Subcutaneous abdominal adipose tissue (tissue), 5 donors: ENCODE measurements at regions not wholly inside any gene's neighbourhood (a gene's known extent, or its start where the extent isn't known, plus 50 kb on each side); places are given as distances from the start of the nearest gene placed in this dataset.

ENCODE experiments used
- H3K27ac ChIP-seq: one replicate; pipeline ENCODE4 v1.7.0; 2013; ENCODE audit warnings: low read depth, mild to moderate bottlenecking, inconsistent platforms, low read length, moderate library complexity
- H3K27me3 ChIP-seq, 5 donors: one replicate each; pipeline ENCODE4 v1.7.0; 2013; ENCODE audit warnings: low read length in 5 of 5, inconsistent platforms in 1 of 5; ENCODE audit not compliant: control insufficient read depth in 5 of 5, insufficient read depth in 4 of 5
- H3K36me3 ChIP-seq, 5 donors: one replicate each; pipeline ENCODE4 v1.7.0; 2013; ENCODE audit warnings: low read length in 5 of 5; ENCODE audit not compliant: control insufficient read depth in 5 of 5, insufficient read depth in 5 of 5
- H3K4me1 ChIP-seq, 5 donors: one replicate each; pipeline ENCODE4 v1.7.0; 2013; ENCODE audit warnings: low read length in 5 of 5, mild to moderate bottlenecking in 3 of 5, moderate library complexity in 1 of 5; ENCODE audit not compliant: control insufficient read depth in 5 of 5, insufficient read depth in 5 of 5
- H3K4me3 ChIP-seq, 5 donors: one replicate each; pipeline ENCODE4 v1.7.0; 2013; ENCODE audit warnings: low read length in 5 of 5, low read depth in 1 of 5
- H3K9ac ChIP-seq, 5 donors: one replicate each; pipeline ENCODE4 v1.7.0; 2013; ENCODE audit warnings: low read length in 5 of 5, mild to moderate bottlenecking in 4 of 5, moderate library complexity in 3 of 5
- H3K9me3 ChIP-seq, 5 donors: one replicate each; pipeline ENCODE4 v1.7.0; 2013; ENCODE audit warnings: low read length in 5 of 5; ENCODE audit not compliant: control insufficient read depth in 5 of 5
- donor health status: healthy.
- donor health status: healthy.
- donor health status: healthy.
- donor health status: healthy.
- donor health status: healthy.

GRCh38 chr2:8569332-8569930 lies 112.4 kb upstream of the ID2 start:
- H3K9me3 ChIP-seq, result no peaks in the 10 kb centered on the region
- H3K9ac ChIP-seq, result no peak overlapping the region
- H3K4me3 ChIP-seq, result no peak overlapping the region
- H3K4me1 ChIP-seq, result peaks cover 0 to 8% (median 6%) of the 10 kb centered on the region in 5 donors
- H3K27ac ChIP-seq, result no peak overlapping the region
- no peaks in the 10 kb centered on the region for H3K36me3 ChIP-seq
- H3K27me3 ChIP-seq, result no peaks in the 10 kb centered on the region

- Histone ChIP-seq H3K4me1 (peaks cover 0 to 17% (median 14%) of the 10 kb centered on the region in 5 donors), H3K27ac (no peak overlapping the region), H3K9me3 (no peaks in the 10 kb centered on the region), H3K27me3 (no peaks in the 10 kb centered on the region), H3K4me3 (no peak overlapping the region), H3K36me3 (no peaks in the 10 kb centered on the region), H3K9ac (no peak overlapping the region)
Measured at GRCh38 chr2:8570637-8571036, 111.2 kb upstream of the ID2 start.

- peaks cover 0 to 24% (median 21%) of the 10 kb centered on the region in 5 donors for H3K4me1 ChIP-seq
- H3K9ac ChIP-seq, result no peak overlapping the region
- no peak overlapping the region for H3K27ac ChIP-seq
- H3K9me3 ChIP-seq, result no peaks in the 10 kb centered on the region
- H3K36me3 ChIP-seq, result no peaks in the 10 kb centered on the region
- H3K4me3 ChIP-seq, result no peak overlapping the region
- H3K27me3 ChIP-seq, result peaks cover 0 to 3% (median 0%) of the 10 kb centered on the region in 5 donors
Measured at GRCh38 chr2:8571301-8571791, 110.5 kb upstream of the ID2 start.

- H3K27ac ChIP-seq, result no peak overlapping the region
- H3K36me3 ChIP-seq, result no peaks in the 10 kb centered on the region
- H3K27me3 ChIP-seq, result peaks cover 0 to 3% (median 0%) of the 10 kb centered on the region in 5 donors
- no peak overlapping the region for H3K9ac ChIP-seq
- H3K9me3 ChIP-seq, result no peaks in the 10 kb centered on the region
- no peak overlapping the region for H3K4me3 ChIP-seq
- H3K4me1 ChIP-seq, result peaks cover 0 to 30% (median 24%) of the 10 kb centered on the region in 5 donors
Measured at GRCh38 chr2:8571792-8572499, 109.9 kb upstream of the ID2 start.

- Histone ChIP-seq H3K27me3 (peaks cover 0 to 3% (median 0%) of the 10 kb centered on the region in 5 donors), H3K4me1 (peaks cover 0 to 32% (median 24%) of the 10 kb centered on the region in 5 donors), H3K9me3 (no peaks in the 10 kb centered on the region), H3K9ac (no peak overlapping the region), H3K4me3 (no peak overlapping the region), H3K27ac (no peak overlapping the region), H3K36me3 (no peaks in the 10 kb centered on the region)
Measured at GRCh38 chr2:8572712-8573233, 109.1 kb upstream of the ID2 start.

- H3K36me3 ChIP-seq, result no peaks in the 10 kb centered on the region
- H3K4me3 ChIP-seq, result no peak overlapping the region
- no peak overlapping the region for H3K27ac ChIP-seq
- H3K27me3 ChIP-seq, result peaks cover 0 to 3% (median 0%) of the 10 kb centered on the region in 5 donors
- H3K4me1 ChIP-seq, result peaks cover 0 to 32% (median 24%) of the 10 kb centered on the region in 5 donors
- H3K9ac ChIP-seq, result no peak overlapping the region
- no peaks in the 10 kb centered on the region for H3K9me3 ChIP-seq
Measured at GRCh38 chr2:8573234-8573941, 108.5 kb upstream of the ID2 start.

GRCh38 chr2:8573942-8574195 lies 108.0 kb upstream of the ID2 start:
- peaks cover 0 to 30% (median 22%) of the 10 kb centered on the region in 5 donors for H3K4me1 ChIP-seq
- no peak overlapping the region for H3K9ac ChIP-seq
- no peak overlapping the region for H3K27ac ChIP-seq
- H3K4me3 ChIP-seq, result no peak overlapping the region
- H3K36me3 ChIP-seq, result no peaks in the 10 kb centered on the region
- H3K9me3 ChIP-seq, result no peaks in the 10 kb centered on the region
- H3K27me3 ChIP-seq, result peaks cover 0 to 3% (median 0%) of the 10 kb centered on the region in 5 donors

GRCh38 chr2:8574196-8575037 lies 107.4 kb upstream of the ID2 start:
- Histone ChIP-seq H3K9ac (no peak overlapping the region), H3K4me3 (peak overlapping the region in 1 of 5 donors; percentile 10)

GRCh38 chr2:8575038-8575833 lies 106.6 kb upstream of the ID2 start:
- Histone ChIP-seq H3K9ac (no peak overlapping the region), H3K36me3 (no peaks in the 10 kb centered on the region), H3K27me3 (peaks cover 0 to 3% (median 0%) of the 10 kb centered on the region in 5 donors), H3K4me1 (peaks cover 0 to 27% (median 18%) of the 10 kb centered on the region in 5 donors), H3K4me3 (peak overlapping the region in 1 of 5 donors; percentile 10), H3K27ac (no peak overlapping the region), H3K9me3 (no peaks in the 10 kb centered on the region)

More at GRCh38 chr2:8574196-8575037, 107.4 kb upstream of the ID2 start:
- Histone ChIP-seq H3K9me3 (no peaks in the 10 kb centered on the region), H3K27ac (no peak overlapping the region), H3K27me3 (peaks cover 0 to 3% (median 0%) of the 10 kb centered on the region in 5 donors), H3K4me1 (peaks cover 0 to 26% (median 18%) of the 10 kb centered on the region in 5 donors), H3K36me3 (no peaks in the 10 kb centered on the region)
